IMR-90 (cell line): ENCODE measurements at regions not wholly inside any gene's neighbourhood (a gene's known extent, or its start where the extent isn't known, plus 50 kb on each side); places are given as distances from the start of the nearest gene placed in this dataset.

Experiments used
- ATAC-seq: fragments of 200-7000 bp; cut with Tn5 transposase; 2 replicates; pipeline ENCODE4 v1.9.1; 2020; ENCODE audit warnings: low read depth, mild to moderate bottlenecking, moderate library complexity
- BruUV-seq: library from RNA; stranded (reverse); fragments of 400-500 nt; replicated peaks from 2 replicates; lab custom pipeline; 2021; lab: Mats Ljungman, UMichigan
- CTCF ChIA-PET: fragments of 300-600 bp; formaldehyde crosslinking; extraction: SDS; loops from one replicate; lab custom pipeline; 2021; ENCODE audit warnings: antibody characterized with exemption; lab: Yijun Ruan, JAX
- POLR2A ChIA-PET: fragments of 300-600 bp; sonication (Branson Sonifier 250); formaldehyde crosslinking; loops from one replicate; lab custom pipeline; 2022; ENCODE audit warnings: antibody characterized with exemption; ENCODE audit not compliant: unreplicated experiment; lab: Charles Lee
- DNase-seq: peaks from one replicate; pipeline ENCODE4 v3.0.0; 2013
- H2AFZ ChIP-seq: replicated peaks from 2 replicates; pipeline ENCODE3; 2013; ENCODE audit warnings: low read length, mild to moderate bottlenecking; ENCODE audit not compliant: poor library complexity
- H2AK5ac ChIP-seq: 2 replicates; pipeline ENCODE4 v1.6.1; 2013; ENCODE audit warnings: low read depth, low read length, inconsistent platforms
- H2AK9ac ChIP-seq: replicated peaks from 2 replicates; pipeline ENCODE3; 2013; ENCODE audit warnings: mild to moderate bottlenecking, low read depth, low read length, moderate library complexity; ENCODE audit not compliant: poor library complexity
- H2BK120ac ChIP-seq: 2 replicates; pipeline ENCODE4 v1.6.1; 2013; ENCODE audit warnings: low read depth, low read length, inconsistent platforms
- H2BK15ac ChIP-seq: 3 replicates; pipeline ENCODE4 v1.6.1; 2013; ENCODE audit warnings: low read depth, low read length, inconsistent platforms
- H2BK20ac ChIP-seq: 2 replicates; pipeline ENCODE4 v1.6.1; 2013; ENCODE audit warnings: low read depth, mild to moderate bottlenecking, inconsistent platforms, low read length, moderate library complexity
- H2BK5ac ChIP-seq: 2 replicates; pipeline ENCODE4 v1.6.1; 2013; ENCODE audit warnings: mild to moderate bottlenecking, low read depth, low read length, inconsistent platforms; ENCODE audit not compliant: poor library complexity, severe bottlenecking
- H3K14ac ChIP-seq: replicated peaks from 2 replicates; pipeline ENCODE4 v1.6.1; 2013; ENCODE audit warnings: low read depth, low read length, inconsistent platforms
- H3K18ac ChIP-seq: 2 replicates; pipeline ENCODE4 v1.6.1; 2013; ENCODE audit warnings: low read depth, low read length, control low read depth
- H3K23ac ChIP-seq: 2 replicates; pipeline ENCODE4 v1.6.1; 2013; ENCODE audit warnings: low read depth, low read length, inconsistent platforms
- H3K27ac ChIP-seq: 2 replicates; pipeline ENCODE4 v1.5.1; 2013; ENCODE audit warnings: mild to moderate bottlenecking, control low read depth, low read length; ENCODE audit not compliant: insufficient read depth
- H3K27me3 ChIP-seq: 2 replicates; pipeline ENCODE4 v1.6.1; 2013; ENCODE audit warnings: low read length; ENCODE audit not compliant: control insufficient read depth, insufficient read depth
- H3K36me3 ChIP-seq: 2 replicates; pipeline ENCODE4 v1.6.1; 2013; ENCODE audit warnings: low read length, mixed read lengths; ENCODE audit not compliant: control insufficient read depth, insufficient read depth
- H3K4ac ChIP-seq: 2 replicates; pipeline ENCODE4 v1.6.1; 2013; ENCODE audit warnings: low read depth, low read length, inconsistent platforms
- H3K4me1 ChIP-seq: 2 replicates; pipeline ENCODE4 v1.6.1; 2013; ENCODE audit warnings: low read length, mixed read lengths; ENCODE audit not compliant: control insufficient read depth, insufficient read depth
- H3K4me2 ChIP-seq: 2 replicates; pipeline ENCODE4 v1.6.1; 2013; ENCODE audit warnings: low read depth, mild to moderate bottlenecking, control low read depth, low read length, moderate library complexity
- H3K4me3 ChIP-seq: 2 replicates; pipeline ENCODE4 v1.5.1; 2013; ENCODE audit warnings: low read depth, mild to moderate bottlenecking, control low read depth, low read length, moderate library complexity; ENCODE audit not compliant: insufficient read depth
- H3K56ac ChIP-seq: 2 replicates; pipeline ENCODE4 v1.6.1; 2013; ENCODE audit warnings: low read length, inconsistent platforms; ENCODE audit not compliant: insufficient read depth; ENCODE audit errors: extremely low read depth
- H3K79me1 ChIP-seq, 2 experiments: 2 replicates each; pipeline ENCODE4 v1.6.1; 2013; ENCODE audit warnings: low read length in 2 of 2, inconsistent platforms in 1 of 2, low read depth in 1 of 2
- H3K9ac ChIP-seq: 2 replicates; pipeline ENCODE4 v1.6.1; 2013; ENCODE audit warnings: low read depth, low read length, control low read depth
- H3K9me1 ChIP-seq: 2 replicates; pipeline ENCODE4 v1.6.1; 2013; ENCODE audit warnings: low read length, inconsistent platforms; ENCODE audit not compliant: insufficient read depth
- H3K9me3 ChIP-seq: 2 replicates; pipeline ENCODE4 v1.6.1; 2013; ENCODE audit warnings: low read length; ENCODE audit not compliant: control insufficient read depth, insufficient read depth
- H4K20me1 ChIP-seq: 2 replicates; pipeline ENCODE4 v1.6.1; 2013; ENCODE audit warnings: low read length, inconsistent platforms; ENCODE audit not compliant: insufficient read depth
- H4K5ac ChIP-seq: 2 replicates; pipeline ENCODE4 v1.6.1; 2013; ENCODE audit warnings: mild to moderate bottlenecking, low read depth, low read length, control low read depth
- H4K8ac ChIP-seq, 2 experiments: 2 replicates each; pipeline ENCODE4 v1.6.1; 2013; ENCODE audit warnings: low read depth in 2 of 2, low read length in 2 of 2, control low read depth in 1 of 2, inconsistent platforms in 1 of 2
- H4K91ac ChIP-seq: 2 replicates; pipeline ENCODE4 v1.6.1; 2013; ENCODE audit warnings: low read depth, low read length, inconsistent platforms; ENCODE audit not compliant: insufficient read depth
- MXI1 ChIP-seq: IDR thresholded peaks from 2 replicates; pipeline ENCODE4 v1.6.1; 2012; ENCODE audit warnings: low read depth, mild to moderate bottlenecking, low read length, moderate library complexity, borderline replicate concordance
- WGBS, 2 experiments: methylation state at CpG; one replicate each; pipeline versions ENCODE4 v1.1.5 to v1.1.7; 2013; ENCODE audit warnings: missing lambda C conversion rate in 2 of 2; ENCODE audit not compliant: insufficient read length in 1 of 2; ENCODE audit errors: extremely low coverage in 2 of 2; 5-methylcytosine and 5-hydroxymethylcytosine counted together
- dilution Hi-C: fragments of 300-500 bp; cut with HindIII; formaldehyde crosslinking; loops from one replicate; pipeline ENCODE4 v1.14.3; 2018; ENCODE audit warnings: low sequenced_read_pairs; ENCODE audit not compliant: unreplicated experiment
- in situ Hi-C: fragments of 300-500 bp; cut with MboI; formaldehyde crosslinking; loops from 3 replicates; pipeline ENCODE4 v1.14.3; 2019; ENCODE audit warnings: low sequenced_read_pairs, inconsistent platforms, mixed read lengths
- intact Hi-C: fragments of 100-400 bp; cut with micrococcal nuclease; formaldehyde crosslinking; loops from 2 replicates; pipeline ENCODE4 v1.10.0; 2022

DNA sequence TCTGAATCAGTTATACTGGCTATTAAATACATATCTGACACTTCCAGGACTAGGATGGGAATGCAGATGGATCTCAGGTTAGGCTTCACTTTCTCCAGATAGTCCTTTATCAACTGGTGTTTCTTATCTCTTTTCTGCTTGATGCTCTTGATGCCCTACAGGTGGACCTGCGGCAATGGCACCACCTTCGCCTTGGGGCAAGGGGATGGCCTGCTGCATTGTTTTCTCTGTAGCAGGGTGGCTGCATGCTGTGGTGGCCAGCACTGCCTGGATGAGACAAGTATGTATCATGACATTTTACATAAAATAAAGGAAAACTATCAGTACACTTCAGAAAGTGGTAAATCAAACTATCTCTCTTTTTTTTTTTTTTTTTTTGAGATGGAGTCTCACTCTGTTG is 217.7 kb upstream of the ZP4 start:
- DNase-seq (no peak), ATAC-seq (no peak)
- H3K56ac ChIP-seq: no peak overlapping the region
- in situ Hi-C loops (no loop called here), dilution Hi-C loops (no loop called here), intact Hi-C loops (no loop called here)
- no peak overlapping the region for H2BK15ac ChIP-seq
- H3K27me3 ChIP-seq: no peaks in the 10 kb centered on the region
- H3K18ac ChIP-seq: no peak overlapping the region; the same call in 1 of the 2 replicates
- TF ChIP-seq MXI1: no peak
- no peak overlapping the region for H3K4ac ChIP-seq
- no peaks in the 10 kb centered on the region for H3K79me1 ChIP-seq
- no peak overlapping the region for H2AK5ac ChIP-seq
- no peak overlapping the region for H3K9ac ChIP-seq
- no peak overlapping the region for H3K14ac ChIP-seq
- H4K91ac ChIP-seq: no peak overlapping the region
- no peaks in the 10 kb centered on the region for H3K9me1 ChIP-seq
- H2BK120ac ChIP-seq: no peak overlapping the region
- no peak overlapping the region for H3K23ac ChIP-seq
- H3K4me2 ChIP-seq: no peak overlapping the region
- H4K20me1 ChIP-seq: no peaks in the 10 kb centered on the region
- no peak overlapping the region; the same call in 1 of the 2 replicates for H2BK20ac ChIP-seq
- H3K4me1 ChIP-seq: no peaks in the 10 kb centered on the region
- no peaks in the 10 kb centered on the region for H3K36me3 ChIP-seq
- H3K4me3 ChIP-seq: no peak overlapping the region
- no peak overlapping the region for H4K5ac ChIP-seq
- H2AFZ ChIP-seq: no peak overlapping the region
- H3K27ac ChIP-seq: no peak overlapping the region
- no peak overlapping the region for H2BK5ac ChIP-seq
- H3K9me3 ChIP-seq: peaks cover 4% of the 10 kb centered on the region; the same call in 1 of the 2 replicates
- no TSS peak for BruUV-seq
- CTCF ChIA-PET: no interaction called here
- WGBS, 2 experiments: no CpG with 5 or more reads among the region's 2 CpGs
- no peak overlapping the region for H4K8ac ChIP-seq
- no peak overlapping the region for H2AK9ac ChIP-seq
- POLR2A ChIA-PET: no interaction called here
